OCI-LY7 (cell line): ENCODE measurements at regions not wholly inside any gene's neighbourhood (a gene's known extent, or its start where the extent isn't known, plus 50 kb on each side); places are given as distances from the start of the nearest gene placed in this dataset.

ENCODE experiments used
- BruUV-seq: library from RNA; stranded (reverse); fragments of 400-500 nt; replicated peaks from 2 replicates; lab custom pipeline; 2021; lab: Mats Ljungman, UMichigan
- CTCF ChIA-PET: fragments of 300-600 bp; sonication (Branson Sonifier 250); formaldehyde crosslinking; loops from one replicate; lab custom pipeline; 2022; ENCODE audit warnings: antibody characterized with exemption; ENCODE audit not compliant: unreplicated experiment; lab: Charles Lee
- POLR2A ChIA-PET: fragments of 300-600 bp; sonication (Branson Sonifier 250); formaldehyde crosslinking; loops from one replicate; lab custom pipeline; 2022; ENCODE audit warnings: antibody characterized with exemption; lab: Charles Lee
- DNase-seq: peaks from one replicate; pipeline ENCODE4 v3.0.0-alpha.2; 2015; ENCODE audit warnings: low spot score
- H2AFZ ChIP-seq: fragments of 200-600 bp; sonication (generic), shearing (Covaris generic); 2 replicates; pipeline ENCODE4 v1.6.1; 2014; ENCODE audit warnings: mild to moderate bottlenecking, antibody characterized with exemption, low read length, moderate library complexity
- H3K27ac ChIP-seq: fragments of 200-600 bp; sonication (generic); 2 replicates; pipeline ENCODE4 v1.5.1; 2014; ENCODE audit warnings: mixed run types, low read depth, mild to moderate bottlenecking, moderate library complexity, low read length, inconsistent platforms; ENCODE audit not compliant: poor library complexity, severe bottlenecking
- H3K36me3 ChIP-seq: fragments of 200-600 bp; sonication (generic); 2 replicates; pipeline ENCODE4 v1.6.1; 2014; ENCODE audit warnings: mild to moderate bottlenecking, antibody characterized with exemption, low read length, moderate library complexity, mixed read lengths; ENCODE audit not compliant: insufficient read depth
- H3K4me1 ChIP-seq: fragments of 200-600 bp; sonication (generic); 2 replicates; pipeline ENCODE4 v1.5.1; 2014; ENCODE audit warnings: mild to moderate bottlenecking, low read length; ENCODE audit not compliant: insufficient read depth, poor library complexity, severe bottlenecking
- H3K4me2 ChIP-seq: fragments of 200-600 bp; sonication (generic); 2 replicates; pipeline ENCODE4 v1.6.1; 2014; ENCODE audit warnings: mild to moderate bottlenecking, low read length
- H3K4me3 ChIP-seq: fragments of 200-600 bp; sonication (generic); 2 replicates; pipeline ENCODE4 v1.5.1; 2014; ENCODE audit warnings: mild to moderate bottlenecking, low read depth, low read length; ENCODE audit not compliant: poor library complexity, severe bottlenecking
- H3K79me2 ChIP-seq: fragments of 200-600 bp; sonication (generic); 2 replicates; pipeline ENCODE4 v1.6.1; 2016; ENCODE audit warnings: low read depth, mild to moderate bottlenecking, low read length, moderate library complexity, mixed read lengths; ENCODE audit not compliant: insufficient read depth
- H3K9me2 ChIP-seq: fragments of 200-600 bp; sonication (generic); 2 replicates; pipeline ENCODE4 v1.6.1; 2016; ENCODE audit warnings: mild to moderate bottlenecking, low read length, mixed read lengths; ENCODE audit not compliant: insufficient read depth
- H3K9me3 ChIP-seq: fragments of 200-600 bp; sonication (generic); 2 replicates; pipeline ENCODE4 v1.6.1; 2014; ENCODE audit warnings: mild to moderate bottlenecking, mixed run types, low read length, mixed read lengths
- H4K20me1 ChIP-seq: fragments of 200-600 bp; sonication (generic); 2 replicates; pipeline ENCODE4 v1.6.1; 2014; ENCODE audit warnings: mild to moderate bottlenecking, antibody characterized with exemption, low read length, moderate library complexity, mixed read lengths; ENCODE audit not compliant: insufficient read depth
- CTCF ChIP-seq: fragments of 200-600 bp; sonication (generic); conservative IDR thresholded peaks from 2 replicates; pipeline ENCODE4 v1.5.1; 2014; ENCODE audit warnings: mild to moderate bottlenecking, antibody characterized with exemption, low read length, moderate library complexity, mixed read lengths
- EZH2phosphoT487 ChIP-seq: fragments of 200-600 bp; sonication (generic); IDR thresholded peaks from 2 replicates; pipeline ENCODE4 v1.6.1; 2018; ENCODE audit warnings: low read depth, borderline replicate concordance, mild to moderate bottlenecking, mixed run types, antibody characterized with exemption, low read length, moderate library complexity, mixed read lengths
- intact Hi-C: fragments of 100-400 bp; cut with micrococcal nuclease; formaldehyde crosslinking; loops from one replicate; pipeline ENCODE4 v1.10.0; 2022; ENCODE audit not compliant: unreplicated experiment

GRCh38 chr6:115770851-115771250, 289.8 kb downstream of the FRK start:
- TF ChIP-seq CTCF, result no peak
- no peak for TF ChIP-seq EZH2phosphoT487
- Histone ChIP-seq H4K20me1 (no peaks in the 10 kb centered on the region), H3K4me2 (no peak overlapping the region), H3K9me2 (no peaks in the 10 kb centered on the region), H3K9me3 (no peaks in the 10 kb centered on the region), H3K79me2 (no peaks in the 10 kb centered on the region), H2AFZ (no peak overlapping the region), H3K27ac (no peak overlapping the region), H3K36me3 (no peaks in the 10 kb centered on the region), H3K4me3 (no peak overlapping the region), H3K4me1 (no peaks in the 10 kb centered on the region)
- ChIA-PET CTCF (no interaction called here), POLR2A (no interaction called here)
- intact Hi-C loops, result no loop called here
- DNase-seq, result no peak
- BruUV-seq, result no TSS peak

GRCh38 chr6:115768500-115768899, 292.2 kb downstream of the FRK start:
- ChIA-PET POLR2A (no interaction called here), CTCF (no interaction called here)
- Histone ChIP-seq H3K36me3 (no peaks in the 10 kb centered on the region), H2AFZ (no peak overlapping the region), H3K9me3 (no peaks in the 10 kb centered on the region), H3K4me3 (no peak overlapping the region), H3K27ac (no peak overlapping the region), H3K9me2 (no peaks in the 10 kb centered on the region), H3K79me2 (no peaks in the 10 kb centered on the region), H4K20me1 (no peaks in the 10 kb centered on the region), H3K4me1 (no peaks in the 10 kb centered on the region), H3K4me2 (no peak overlapping the region)
- BruUV-seq, result no TSS peak
- no peak for DNase-seq
- no peak for TF ChIP-seq EZH2phosphoT487
- TF ChIP-seq CTCF, result no peak
- intact Hi-C loops, result no loop called here

GRCh38 chr6:115767931-115768330, 292.8 kb downstream of the FRK start:
- POLR2A ChIA-PET, result interaction anchor here (0.7 kb wide), 1 partner anchor 1370 kb away, joined by 3 read pairs; no protein-coding TSS in a partner anchor
- intact Hi-C loops, result no loop called here

More at GRCh38 chr6:115767931-115768330, 292.8 kb downstream of the FRK start:
- no peak overlapping the region for H3K4me3 ChIP-seq
- no TSS peak for BruUV-seq
- no peak for DNase-seq
- CTCF ChIA-PET, result no interaction called here
- no peak overlapping the region for H2AFZ ChIP-seq
- H3K4me1 ChIP-seq, result no peaks in the 10 kb centered on the region
- no peak overlapping the region for H3K4me2 ChIP-seq
- no peak overlapping the region for H3K27ac ChIP-seq
- no peak for TF ChIP-seq CTCF
- TF ChIP-seq EZH2phosphoT487, result no peak
- no peaks in the 10 kb centered on the region for H4K20me1 ChIP-seq
- no peaks in the 10 kb centered on the region for H3K9me2 ChIP-seq
- no peaks in the 10 kb centered on the region for H3K36me3 ChIP-seq
- no peaks in the 10 kb centered on the region for H3K9me3 ChIP-seq
- H3K79me2 ChIP-seq, result no peaks in the 10 kb centered on the region
